Erythroblast (primary cell): ENCODE measurements at regions not wholly inside any gene's neighbourhood (a gene's known extent, or its start where the extent isn't known, plus 50 kb on each side); places are given as distances from the start of the nearest gene placed in this dataset.

ENCODE experiments used
- GATA1 ChIP-seq: IDR thresholded peaks from 2 replicates; pipeline ENCODE4 v1.6.1; 2011; ENCODE audit warnings: low read depth, mild to moderate bottlenecking, control low read depth, low read length, moderate library complexity
- POLR2A ChIP-seq: IDR thresholded peaks from 2 replicates; pipeline ENCODE4 v1.6.1; 2011; ENCODE audit warnings: mild to moderate bottlenecking, low read length

- TF ChIP-seq POLR2A = no peak
- TF ChIP-seq GATA1 = no peak
These were observed 193.8 kb upstream of the OSR1 start for GRCh38 chr2:19552270-19552669.
